WTC11 (cell line): ENCODE measurements at regions not wholly inside any gene's neighbourhood (a gene's known extent, or its start where the extent isn't known, plus 50 kb on each side); places are given as distances from the start of the nearest gene placed in this dataset.

ENCODE experiments used
- ATAC-seq: fragments of 200-7000 bp; cut with Tn5 transposase; 2 replicates; pipeline ENCODE4 v1.10.0; 2021; ENCODE audit warnings: mild to moderate bottlenecking, moderate library complexity
- CTCF ChIA-PET: fragments of 300-600 bp; sonication (Branson Sonifier 250); formaldehyde crosslinking; loops from one replicate; lab custom pipeline; 2021; ENCODE audit warnings: antibody characterized with exemption; lab: Charles Lee
- POLR2A ChIA-PET: fragments of 350-600 bp; sonication (Branson Sonifier 250); formaldehyde crosslinking; loops from one replicate; lab custom pipeline; 2021; ENCODE audit warnings: antibody characterized with exemption; lab: Charles Lee
- DNase-seq: peaks from one replicate; pipeline ENCODE4 v3.0.0; 2021; ENCODE audit warnings: low spot score
- H3K27ac Mint-ChIP-seq: 2 replicates; pipeline ENCODE4 v1.8.0; 2021; ENCODE audit warnings: mixed read lengths
- H3K27me3 Mint-ChIP-seq: 2 replicates; pipeline ENCODE4 v1.8.0; 2021; ENCODE audit warnings: low read depth, mild to moderate bottlenecking, moderate library complexity, mixed read lengths
- H3K36me3 Mint-ChIP-seq: 2 replicates; pipeline ENCODE4 v1.8.0; 2021; ENCODE audit warnings: mixed read lengths
- H3K4me1 Mint-ChIP-seq: 2 replicates; pipeline ENCODE4 v1.8.0; 2022; ENCODE audit warnings: mixed read lengths
- H3K4me3 Mint-ChIP-seq: 2 replicates; pipeline ENCODE4 v1.8.0; 2021; ENCODE audit warnings: mild to moderate bottlenecking, moderate library complexity, mixed read lengths
- H3K9me3 Mint-ChIP-seq: 2 replicates; pipeline ENCODE4 v1.8.0; 2021; ENCODE audit warnings: mixed read lengths
- ELF4 ChIP-seq: sonication (generic); formaldehyde crosslinking; IDR thresholded peaks from 2 replicates; pipeline ENCODE4 v1.8.1; 2022; ENCODE audit warnings: low read depth, mild to moderate bottlenecking, moderate library complexity, missing genetic modification reagents
- GABPB1 ChIP-seq: sonication (generic); formaldehyde crosslinking; IDR thresholded peaks from 2 replicates; pipeline ENCODE4 v1.8.1; 2023; ENCODE audit warnings: mild to moderate bottlenecking, missing genetic modification reagents
- KAT7 ChIP-seq: sonication (generic); formaldehyde crosslinking; IDR thresholded peaks from 2 replicates; pipeline ENCODE4 v1.8.1; 2023; ENCODE audit warnings: missing genetic modification reagents, mild to moderate bottlenecking, borderline replicate concordance
- NFATC4 ChIP-seq: fragments of 250-450 bp; sonication (Bioruptor Pico); IDR thresholded peaks from 2 replicates; pipeline ENCODE4 v1.9.0; 2021; ENCODE audit warnings: mild to moderate bottlenecking
- NR3C1 ChIP-seq: sonication (generic); formaldehyde crosslinking; conservative IDR thresholded peaks from 2 replicates; pipeline ENCODE4 v1.8.1; 2023; ENCODE audit warnings: low read depth, mild to moderate bottlenecking, missing genetic modification reagents
- RORB ChIP-seq: fragments of 250-450 bp; sonication (Bioruptor Pico); IDR thresholded peaks from 2 replicates; pipeline ENCODE4 v1.9.0; 2021; ENCODE audit warnings: mild to moderate bottlenecking
- TCF7 ChIP-seq: sonication (generic); formaldehyde crosslinking; IDR thresholded peaks from 2 replicates; pipeline ENCODE4 v1.8.0; 2022; ENCODE audit warnings: mild to moderate bottlenecking, low read depth, missing genetic modification reagents, moderate library complexity
- ZBTB21 ChIP-seq: sonication (generic); formaldehyde crosslinking; IDR thresholded peaks from 2 replicates; pipeline ENCODE4 v1.8.1; 2023; ENCODE audit warnings: mild to moderate bottlenecking, missing genetic modification reagents, borderline replicate concordance
- ZNF138 ChIP-seq: sonication (generic); formaldehyde crosslinking; conservative IDR thresholded peaks from 2 replicates; pipeline ENCODE4 v1.8.1; 2022; ENCODE audit warnings: mild to moderate bottlenecking, moderate library complexity, missing genetic modification reagents
- ZNF219 ChIP-seq: sonication (generic); formaldehyde crosslinking; IDR thresholded peaks from 2 replicates; pipeline ENCODE4 v1.8.0; 2023; ENCODE audit warnings: missing genetic modification reagents, mild to moderate bottlenecking, borderline replicate concordance
- ZNF317 ChIP-seq: sonication (generic); formaldehyde crosslinking; IDR thresholded peaks from 2 replicates; pipeline ENCODE4 v1.8.1; 2023; ENCODE audit warnings: low read depth, mild to moderate bottlenecking, moderate library complexity, missing genetic modification reagents, borderline replicate concordance
- ZNF423 ChIP-seq: fragments of 250-450 bp; sonication (Bioruptor Pico); IDR thresholded peaks from 2 replicates; pipeline ENCODE4 v2.1.2; 2022; ENCODE audit warnings: mild to moderate bottlenecking, moderate library complexity
- ZNF671 ChIP-seq: fragments of 250-450 bp; sonication (Bioruptor Pico); IDR thresholded peaks from 2 replicates; pipeline ENCODE4 v1.8.0; 2021; ENCODE audit warnings: mild to moderate bottlenecking
- TF ChIP-seq, protein P1 (sequence below): fragments of 200-600 bp; IDR thresholded peaks from 2 replicates; pipeline ENCODE4 v1.8.0; 2022; ENCODE audit warnings: antibody characterized with exemption
- TF ChIP-seq, protein P2 (sequence below): sonication (generic); formaldehyde crosslinking; conservative IDR thresholded peaks from 2 replicates; pipeline ENCODE4 v1.8.1; 2022; ENCODE audit warnings: mild to moderate bottlenecking, missing genetic modification reagents
- TF ChIP-seq, protein P3 (sequence below): sonication (generic); formaldehyde crosslinking; IDR thresholded peaks from 2 replicates; pipeline ENCODE4 v1.8.1; 2023; ENCODE audit warnings: mild to moderate bottlenecking, missing genetic modification reagents, moderate library complexity
- TF ChIP-seq, protein P4 (sequence below): fragments of 250-450 bp; sonication (Bioruptor Pico); IDR thresholded peaks from 2 replicates; pipeline ENCODE4 v1.9.0; 2021; ENCODE audit warnings: mild to moderate bottlenecking
- TF ChIP-seq, protein P5 (sequence below): sonication (generic); formaldehyde crosslinking; IDR thresholded peaks from 2 replicates; pipeline ENCODE4 v1.8.1; 2022; ENCODE audit warnings: mild to moderate bottlenecking, moderate library complexity, missing genetic modification reagents
- TF ChIP-seq, protein P6 (sequence below): sonication (generic); formaldehyde crosslinking; IDR thresholded peaks from 2 replicates; pipeline ENCODE4 v1.8.1; 2023; ENCODE audit warnings: mild to moderate bottlenecking, moderate library complexity, missing genetic modification reagents

DNA sequence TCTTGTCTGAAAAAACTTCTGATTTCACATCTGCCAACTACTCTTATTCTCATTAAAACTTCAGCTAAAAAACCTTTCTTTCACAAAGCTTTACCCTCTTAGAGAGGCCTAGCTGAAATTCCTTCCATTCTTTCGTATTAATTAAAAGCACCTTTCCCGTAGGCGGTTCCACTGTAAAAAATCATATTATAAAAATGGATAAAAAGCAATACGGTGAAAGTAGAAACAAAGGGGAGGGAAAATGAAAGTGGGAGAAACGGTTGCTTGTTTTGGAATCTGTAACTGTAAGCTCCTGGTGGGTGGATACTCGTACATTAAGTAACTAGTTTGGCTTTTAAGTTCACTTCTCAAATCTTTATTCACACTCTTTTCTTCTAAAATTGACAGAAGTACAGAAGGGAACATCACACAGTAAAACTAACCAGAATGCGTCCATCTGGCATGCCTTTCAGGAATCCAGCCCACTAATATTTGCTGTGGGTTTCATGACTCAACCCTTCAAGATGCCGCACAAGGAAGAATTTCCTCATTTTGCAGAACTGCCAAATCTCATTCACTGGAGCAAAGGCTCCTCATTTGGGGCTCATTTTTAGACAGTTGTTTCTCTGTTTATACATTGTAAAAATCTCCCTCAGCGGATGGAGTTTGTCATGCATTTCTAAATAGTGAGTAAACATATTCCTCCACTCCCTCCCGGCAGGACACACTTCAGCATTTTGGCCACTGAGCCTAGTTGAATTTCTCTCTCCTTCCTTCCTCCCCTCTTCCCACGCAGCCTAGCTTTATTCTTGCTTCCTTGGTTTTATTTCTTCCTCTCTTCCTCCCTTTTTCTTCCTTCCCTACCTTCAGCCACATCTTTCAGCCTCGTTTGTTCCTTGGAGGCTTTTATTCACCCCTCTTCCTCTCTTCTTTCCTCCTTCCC is 419.5 kb upstream of the NAALADL2 start:
- ChIA-PET POLR2A (no interaction called here), CTCF (interaction anchor here (2.1 to 2.4 kb wide), 2 partner anchors 84 to 315 kb away, joined by 7 read pairs; no protein-coding TSS in a partner anchor)
- no peaks in the 10 kb centered on the region for H3K9me3 Mint-ChIP-seq
- H3K4me1 Mint-ChIP-seq: peaks cover 20% of the 10 kb centered on the region
- no peak for ATAC-seq
- H3K27ac Mint-ChIP-seq: peak overlapping the region; percentile 96
- no peaks in the 10 kb centered on the region for H3K36me3 Mint-ChIP-seq
- no peak for DNase-seq
- no peaks in the 10 kb centered on the region for H3K27me3 Mint-ChIP-seq
- H3K4me3 Mint-ChIP-seq: peak overlapping the region; percentile 75
- TF ChIP-seq, protein P1, sequence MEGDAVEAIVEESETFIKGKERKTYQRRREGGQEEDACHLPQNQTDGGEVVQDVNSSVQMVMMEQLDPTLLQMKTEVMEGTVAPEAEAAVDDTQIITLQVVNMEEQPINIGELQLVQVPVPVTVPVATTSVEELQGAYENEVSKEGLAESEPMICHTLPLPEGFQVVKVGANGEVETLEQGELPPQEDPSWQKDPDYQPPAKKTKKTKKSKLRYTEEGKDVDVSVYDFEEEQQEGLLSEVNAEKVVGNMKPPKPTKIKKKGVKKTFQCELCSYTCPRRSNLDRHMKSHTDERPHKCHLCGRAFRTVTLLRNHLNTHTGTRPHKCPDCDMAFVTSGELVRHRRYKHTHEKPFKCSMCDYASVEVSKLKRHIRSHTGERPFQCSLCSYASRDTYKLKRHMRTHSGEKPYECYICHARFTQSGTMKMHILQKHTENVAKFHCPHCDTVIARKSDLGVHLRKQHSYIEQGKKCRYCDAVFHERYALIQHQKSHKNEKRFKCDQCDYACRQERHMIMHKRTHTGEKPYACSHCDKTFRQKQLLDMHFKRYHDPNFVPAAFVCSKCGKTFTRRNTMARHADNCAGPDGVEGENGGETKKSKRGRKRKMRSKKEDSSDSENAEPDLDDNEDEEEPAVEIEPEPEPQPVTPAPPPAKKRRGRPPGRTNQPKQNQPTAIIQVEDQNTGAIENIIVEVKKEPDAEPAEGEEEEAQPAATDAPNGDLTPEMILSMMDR: no peak
- TF ChIP-seq KAT7 (CRISPR knock-in tag): no peak
- TF ChIP-seq ZNF317 (CRISPR knock-in tag): no peak
- no peak for TF ChIP-seq TCF7 (CRISPR knock-in tag)
- TF ChIP-seq, protein P2, sequence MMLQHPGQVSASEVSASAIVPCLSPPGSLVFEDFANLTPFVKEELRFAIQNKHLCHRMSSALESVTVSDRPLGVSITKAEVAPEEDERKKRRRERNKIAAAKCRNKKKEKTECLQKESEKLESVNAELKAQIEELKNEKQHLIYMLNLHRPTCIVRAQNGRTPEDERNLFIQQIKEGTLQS (CRISPR knock-in tag): no peak
- TF ChIP-seq, protein P3, sequence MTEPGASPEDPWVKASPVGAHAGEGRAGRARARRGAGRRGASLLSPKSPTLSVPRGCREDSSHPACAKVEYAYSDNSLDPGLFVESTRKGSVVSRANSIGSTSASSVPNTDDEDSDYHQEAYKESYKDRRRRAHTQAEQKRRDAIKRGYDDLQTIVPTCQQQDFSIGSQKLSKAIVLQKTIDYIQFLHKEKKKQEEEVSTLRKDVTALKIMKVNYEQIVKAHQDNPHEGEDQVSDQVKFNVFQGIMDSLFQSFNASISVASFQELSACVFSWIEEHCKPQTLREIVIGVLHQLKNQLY (CRISPR knock-in tag): no peak

DNA sequence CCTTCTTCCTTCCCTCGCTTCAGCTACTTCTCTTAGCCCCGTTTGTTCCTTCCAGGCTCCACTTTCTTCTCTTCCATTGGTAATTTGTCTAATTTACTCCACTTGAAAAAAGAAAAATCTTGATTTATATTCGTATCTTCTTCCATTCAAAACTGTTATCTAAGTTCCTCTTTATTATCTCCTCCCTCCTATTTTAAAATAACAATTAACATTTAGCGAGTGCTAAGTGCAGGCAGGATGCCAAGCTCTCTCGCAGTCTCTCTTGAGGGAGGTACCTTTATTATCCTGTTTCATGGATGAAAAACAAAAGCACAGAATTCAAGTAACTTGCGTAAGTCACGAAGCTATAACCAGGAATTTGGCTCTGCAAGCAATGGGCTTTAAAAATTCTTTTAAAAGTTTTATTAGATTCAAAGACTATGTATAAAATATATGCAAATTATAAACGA is 418.9 kb upstream of the NAALADL2 start:
- ChIA-PET CTCF (interaction anchor here (0.8 to 2.4 kb wide), 3 partner anchors 84 to 1200 kb away, joined by 3 to 7 read pairs (median 7); no protein-coding TSS in a partner anchor), POLR2A (interaction anchor here (0.6 to 0.7 kb wide), 2 partner anchors 28 to 100 kb away, joined by 4 to 5 read pairs; no protein-coding TSS in a partner anchor)
- ATAC-seq: no peak
- no peak for DNase-seq
- Mint-ChIP-seq H3K27me3 (no peaks in the 10 kb centered on the region), H3K36me3 (no peaks in the 10 kb centered on the region), H3K4me3 (peak overlapping the region; percentile 75), H3K27ac (peak overlapping the region; percentile 96), H3K4me1 (peaks cover 20% of the 10 kb centered on the region), H3K9me3 (no peaks in the 10 kb centered on the region)
- no peak for TF ChIP-seq RORB (CRISPR knock-in tag)
- TF ChIP-seq NFATC4 (CRISPR knock-in tag): no peak
- no peak for TF ChIP-seq GABPB1 (CRISPR knock-in tag)
- TF ChIP-seq ZBTB21 (CRISPR knock-in tag): no peak
- TF ChIP-seq, protein P4, sequence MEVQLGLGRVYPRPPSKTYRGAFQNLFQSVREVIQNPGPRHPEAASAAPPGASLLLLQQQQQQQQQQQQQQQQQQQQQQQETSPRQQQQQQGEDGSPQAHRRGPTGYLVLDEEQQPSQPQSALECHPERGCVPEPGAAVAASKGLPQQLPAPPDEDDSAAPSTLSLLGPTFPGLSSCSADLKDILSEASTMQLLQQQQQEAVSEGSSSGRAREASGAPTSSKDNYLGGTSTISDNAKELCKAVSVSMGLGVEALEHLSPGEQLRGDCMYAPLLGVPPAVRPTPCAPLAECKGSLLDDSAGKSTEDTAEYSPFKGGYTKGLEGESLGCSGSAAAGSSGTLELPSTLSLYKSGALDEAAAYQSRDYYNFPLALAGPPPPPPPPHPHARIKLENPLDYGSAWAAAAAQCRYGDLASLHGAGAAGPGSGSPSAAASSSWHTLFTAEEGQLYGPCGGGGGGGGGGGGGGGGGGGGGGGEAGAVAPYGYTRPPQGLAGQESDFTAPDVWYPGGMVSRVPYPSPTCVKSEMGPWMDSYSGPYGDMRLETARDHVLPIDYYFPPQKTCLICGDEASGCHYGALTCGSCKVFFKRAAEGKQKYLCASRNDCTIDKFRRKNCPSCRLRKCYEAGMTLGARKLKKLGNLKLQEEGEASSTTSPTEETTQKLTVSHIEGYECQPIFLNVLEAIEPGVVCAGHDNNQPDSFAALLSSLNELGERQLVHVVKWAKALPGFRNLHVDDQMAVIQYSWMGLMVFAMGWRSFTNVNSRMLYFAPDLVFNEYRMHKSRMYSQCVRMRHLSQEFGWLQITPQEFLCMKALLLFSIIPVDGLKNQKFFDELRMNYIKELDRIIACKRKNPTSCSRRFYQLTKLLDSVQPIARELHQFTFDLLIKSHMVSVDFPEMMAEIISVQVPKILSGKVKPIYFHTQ (CRISPR knock-in tag): no peak
- no peak for TF ChIP-seq ZNF671 (CRISPR knock-in tag)

DNA sequence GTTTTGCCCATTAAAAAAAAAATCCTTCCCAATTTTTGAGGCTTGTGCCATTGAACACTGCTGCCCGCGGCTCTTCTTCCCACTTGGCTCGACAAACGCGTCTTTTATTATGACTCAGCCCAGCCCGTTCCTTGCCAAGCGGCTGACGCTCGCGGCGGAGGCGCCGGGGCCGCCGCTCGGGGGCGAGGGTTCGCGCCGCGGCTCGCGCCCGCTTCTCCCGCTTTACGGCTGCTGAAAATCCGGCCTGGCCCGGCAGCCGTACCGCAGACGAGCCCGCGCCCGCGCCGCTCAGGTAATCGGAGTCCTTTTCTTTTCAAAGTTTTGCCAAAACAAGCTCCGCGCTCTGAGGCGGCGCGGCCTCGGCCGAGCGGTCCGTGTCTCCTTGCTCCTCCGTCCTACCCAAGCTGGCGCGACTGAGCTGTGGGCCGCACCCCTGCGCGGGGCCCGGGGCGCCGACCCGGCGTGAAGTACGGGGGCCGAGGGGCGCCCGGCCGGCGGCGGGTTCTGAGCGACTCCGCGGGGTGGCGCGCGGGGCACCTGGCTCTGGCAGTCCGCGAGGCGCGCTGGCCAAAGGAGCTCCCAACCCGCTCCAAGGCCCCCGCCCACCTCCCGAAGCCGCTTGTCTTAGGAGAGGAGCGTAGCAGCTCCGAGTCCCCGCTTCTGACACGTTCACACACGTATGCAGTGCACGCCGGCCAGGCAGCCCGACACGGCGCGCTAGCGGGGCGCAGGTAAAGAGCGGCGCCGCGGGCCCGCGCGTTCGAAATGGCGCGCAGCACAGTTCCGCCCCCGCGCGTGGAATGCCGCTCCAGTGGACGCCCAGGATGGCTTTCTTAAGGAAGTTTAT is 418.2 kb upstream of the NAALADL2 start:
- Mint-ChIP-seq H3K4me1 (peaks cover 20% of the 10 kb centered on the region), H3K9me3 (no peaks in the 10 kb centered on the region), H3K4me3 (peak overlapping the region; percentile 89), H3K36me3 (no peaks in the 10 kb centered on the region), H3K27ac (peak overlapping the region; percentile 84), H3K27me3 (no peaks in the 10 kb centered on the region)
- POLR2A ChIA-PET: interaction anchor here (0.6 to 0.9 kb wide), 6 partner anchors 9 to 313 kb away, joined by 3 to 5 read pairs (median 4); no protein-coding TSS in a partner anchor
- DNase-seq (peak; percentile 90), ATAC-seq (peak; percentile 91)
- CTCF ChIA-PET: interaction anchor here (0.6 to 2.4 kb wide), 5 partner anchors 85 to 1200 kb away, joined by 3 to 7 read pairs (median 6); no protein-coding TSS in a partner anchor
- 0 out of 2 replicates have a peak, but pooled peaks have one; percentile 31 for TF ChIP-seq NR3C1 (CRISPR knock-in tag)
- TF ChIP-seq, protein P5, sequence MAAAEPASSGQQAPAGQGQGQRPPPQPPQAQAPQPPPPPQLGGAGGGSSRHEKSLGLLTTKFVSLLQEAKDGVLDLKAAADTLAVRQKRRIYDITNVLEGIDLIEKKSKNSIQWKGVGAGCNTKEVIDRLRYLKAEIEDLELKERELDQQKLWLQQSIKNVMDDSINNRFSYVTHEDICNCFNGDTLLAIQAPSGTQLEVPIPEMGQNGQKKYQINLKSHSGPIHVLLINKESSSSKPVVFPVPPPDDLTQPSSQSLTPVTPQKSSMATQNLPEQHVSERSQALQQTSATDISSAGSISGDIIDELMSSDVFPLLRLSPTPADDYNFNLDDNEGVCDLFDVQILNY (CRISPR knock-in tag): peak; percentile 92
- 0 out of 2 replicates have a peak, but pooled peaks have one; percentile 83 for TF ChIP-seq ELF4 (CRISPR knock-in tag)
- TF ChIP-seq ZNF219 (CRISPR knock-in tag): 0 out of 2 replicates have a peak, but pooled peaks have one; percentile 77
- peak; percentile 85; the same call in 1 of the 2 replicates for TF ChIP-seq ZNF138 (CRISPR knock-in tag)
- TF ChIP-seq, protein P6, sequence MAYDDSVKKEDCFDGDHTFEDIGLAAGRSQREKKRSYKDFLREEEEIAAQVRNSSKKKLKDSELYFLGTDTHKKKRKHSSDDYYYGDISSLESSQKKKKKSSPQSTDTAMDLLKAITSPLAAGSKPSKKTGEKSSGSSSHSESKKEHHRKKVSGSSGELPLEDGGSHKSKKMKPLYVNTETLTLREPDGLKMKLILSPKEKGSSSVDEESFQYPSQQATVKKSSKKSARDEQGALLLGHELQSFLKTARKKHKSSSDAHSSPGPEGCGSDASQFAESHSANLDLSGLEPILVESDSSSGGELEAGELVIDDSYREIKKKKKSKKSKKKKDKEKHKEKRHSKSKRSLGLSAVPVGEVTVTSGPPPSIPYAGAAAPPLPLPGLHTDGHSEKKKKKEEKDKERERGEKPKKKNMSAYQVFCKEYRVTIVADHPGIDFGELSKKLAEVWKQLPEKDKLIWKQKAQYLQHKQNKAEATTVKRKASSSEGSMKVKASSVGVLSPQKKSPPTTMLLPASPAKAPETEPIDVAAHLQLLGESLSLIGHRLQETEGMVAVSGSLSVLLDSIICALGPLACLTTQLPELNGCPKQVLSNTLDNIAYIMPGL (CRISPR knock-in tag): peak; percentile 95
- peak; percentile 55; the same call in 1 of the 2 replicates for TF ChIP-seq ZNF423
